Muscle of arm (tissue), 1 donor: ENCODE measurements at regions not wholly inside any gene's neighbourhood (a gene's known extent, or its start where the extent isn't known, plus 50 kb on each side); places are given as distances from the start of the nearest gene placed in this dataset.
"Not testable (repeated sequence)": the region's sequence is repeated elsewhere in the genome, so short reads cannot be mapped to it uniquely, and the experiment has no call there.

Experiments used
- DNase-seq: peaks from one replicate; pipeline ENCODE4 v3.0.0-alpha.2; 2013

- DNase-seq, result not testable (repeated sequence)
Measured at GRCh38 chr4:102210806-102211205, 134.5 kb downstream of the SLC39A8 start.

DNA sequence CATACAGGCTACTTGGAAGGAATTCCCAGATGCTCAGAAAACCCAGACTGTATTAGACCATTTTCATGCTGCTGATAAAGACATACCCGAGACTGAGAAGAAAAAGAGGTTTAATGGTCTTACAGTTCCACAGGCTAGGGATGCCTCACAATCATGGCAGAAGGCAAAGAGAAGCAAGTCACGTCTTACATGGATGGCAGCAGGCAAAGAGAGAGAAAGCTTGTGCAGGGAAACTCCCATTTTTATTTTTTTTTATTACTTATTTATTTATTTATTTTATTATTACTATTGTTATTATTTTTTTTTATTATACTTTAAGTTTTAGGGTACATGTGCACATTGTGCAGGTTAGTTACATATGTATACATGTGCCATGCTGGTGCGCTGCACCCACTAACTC, 140.6 kb downstream of the SLC39A8 start:
- DNase-seq, result not testable (repeated sequence)

DNA sequence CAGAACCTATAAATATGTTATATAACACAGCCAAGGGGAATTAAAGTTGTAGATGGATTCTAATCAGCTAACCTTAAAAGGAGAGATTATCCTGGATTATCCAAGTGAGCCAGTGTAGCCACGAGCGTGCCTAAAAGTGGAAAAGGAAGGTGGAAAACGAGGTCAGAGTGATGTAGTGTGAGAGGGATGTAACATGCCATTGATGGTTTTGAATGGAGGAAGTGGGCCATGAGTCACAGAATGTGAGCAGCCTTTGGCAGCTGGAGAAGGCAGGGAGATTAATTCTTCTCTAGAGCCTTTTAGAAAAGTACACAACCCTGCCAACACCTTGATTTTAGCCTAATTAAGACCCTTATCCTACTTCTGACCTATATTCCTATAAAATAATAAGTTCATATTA, 149.1 kb downstream of the SLC39A8 start:
- DNase-seq, result no peak

DNA sequence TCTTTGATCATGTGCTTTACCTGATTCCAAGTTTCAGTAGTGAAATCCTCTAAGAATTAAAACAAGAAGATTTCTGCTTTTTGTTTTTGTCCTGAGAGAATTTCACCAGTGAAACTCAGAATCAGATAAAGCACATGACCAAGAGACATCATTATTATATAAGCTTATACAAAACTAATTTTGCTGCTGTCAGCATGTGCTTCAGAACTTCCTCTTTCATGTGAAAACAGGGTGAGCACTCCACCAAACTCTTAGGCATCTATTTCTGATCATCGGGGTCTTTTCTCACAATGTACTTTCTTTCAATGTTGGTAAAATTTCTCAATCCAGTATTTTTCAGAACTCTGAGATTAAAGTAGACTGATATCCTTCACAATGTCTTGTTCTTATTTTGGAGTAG, 152.1 kb downstream of the SLC39A8 start:
- DNase-seq, result no peak

DNA sequence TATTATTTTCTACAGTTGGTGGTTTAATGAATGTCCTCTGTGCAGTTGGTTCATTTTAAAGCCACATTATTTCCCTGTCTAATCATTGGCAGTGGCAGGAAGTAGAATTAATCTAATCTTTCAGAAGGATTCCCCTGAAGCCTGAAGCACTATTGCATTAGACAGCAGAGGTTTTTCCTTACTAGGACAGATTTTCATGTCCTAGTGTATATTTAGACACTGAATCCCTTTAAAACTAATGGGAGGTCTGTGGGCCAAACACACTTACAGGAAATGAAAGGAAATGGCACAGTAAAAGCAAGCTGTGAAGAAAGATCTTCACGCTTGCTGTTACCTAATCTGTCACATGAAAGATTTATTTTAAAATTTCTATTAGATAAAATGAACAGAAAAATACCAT, 165.2 kb downstream of the SLC39A8 start:
- DNase-seq, result no peak

GRCh38 chr4:102174719-102175189, 170.5 kb downstream of the SLC39A8 start:
- DNase-seq, result no peak

DNA sequence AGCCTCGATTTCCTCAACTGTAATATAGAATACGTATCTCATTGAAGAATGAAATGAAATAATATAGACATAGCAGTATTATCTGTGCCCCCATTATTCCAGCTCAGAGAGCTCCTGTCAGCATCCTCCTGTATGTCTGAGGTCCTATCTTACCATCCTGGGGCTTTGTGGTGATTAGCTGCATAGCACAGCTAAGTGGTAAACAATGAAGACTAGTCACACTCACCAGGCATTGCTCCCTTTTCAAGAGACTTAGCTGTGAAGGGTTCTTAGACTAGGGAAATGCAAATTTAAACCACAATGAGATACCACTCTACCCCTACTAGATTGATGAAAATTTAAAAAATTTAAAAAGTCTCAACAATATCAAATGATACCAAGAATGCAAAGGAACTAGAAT, 172.9 kb downstream of the SLC39A8 start:
- no peak for DNase-seq

- DNase-seq, result no peak
Measured at GRCh38 chr4:102170910-102171309, 174.4 kb downstream of the SLC39A8 start.

DNA sequence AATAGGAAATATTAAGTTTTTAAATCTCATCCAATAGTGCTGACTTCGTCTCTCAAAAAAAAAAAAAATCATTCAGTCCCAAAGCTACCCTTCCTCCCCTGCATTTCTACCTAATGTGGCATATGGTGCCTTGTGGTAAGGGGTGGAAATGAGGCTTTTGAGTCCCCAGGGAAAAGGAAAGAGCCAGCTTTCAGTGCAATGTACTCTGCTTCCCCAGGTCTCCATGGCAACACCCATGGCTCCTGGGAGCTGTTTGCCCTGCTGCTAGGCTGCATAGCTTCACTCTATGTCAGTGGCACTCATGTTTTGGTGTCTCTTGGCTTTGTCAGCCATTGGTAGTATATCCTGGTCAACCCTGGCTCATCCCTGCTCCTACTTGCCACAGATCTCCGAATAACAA, 175.9 kb downstream of the SLC39A8 start:
- no peak for DNase-seq

GRCh38 chr4:102168580-102168979, 176.7 kb downstream of the SLC39A8 start:
- DNase-seq, result no peak

GRCh38 chr4:102165584-102165983, 179.7 kb downstream of the SLC39A8 start:
- no peak for DNase-seq

DNA sequence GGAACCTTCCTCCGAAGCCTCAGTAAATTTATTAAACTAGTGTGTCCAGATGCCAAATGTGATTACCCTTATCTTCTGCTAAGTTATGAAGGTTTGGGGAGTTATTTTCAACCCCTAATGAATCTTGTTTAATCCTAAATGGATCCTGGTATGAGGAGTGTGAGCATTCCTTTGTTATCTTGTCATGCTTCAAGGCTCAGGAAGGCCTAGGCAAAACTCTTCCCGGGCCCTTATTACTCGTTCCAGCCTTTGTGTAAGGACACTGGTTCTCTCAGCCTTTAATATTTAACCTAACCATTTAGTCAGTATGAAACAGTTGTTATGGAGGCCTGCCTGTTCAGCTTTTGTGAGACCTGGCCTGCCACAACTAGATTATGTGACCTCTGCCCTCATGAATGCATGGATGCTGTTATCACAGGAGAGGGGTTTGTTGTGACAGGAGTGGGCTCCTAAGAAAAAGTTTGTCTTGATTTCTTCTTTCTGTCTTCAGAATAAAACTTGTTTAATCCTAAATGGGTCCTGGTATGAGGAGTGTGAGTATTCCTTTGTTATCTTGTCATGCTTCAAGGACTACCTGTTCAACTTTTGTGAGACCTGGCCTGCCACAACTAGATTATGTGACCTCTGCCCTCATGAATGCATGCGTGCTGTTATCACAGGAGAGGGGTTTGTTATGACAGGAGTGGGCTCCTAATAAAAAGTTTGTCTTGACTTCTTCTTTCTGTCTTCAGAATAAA, 181.7 kb downstream of the SLC39A8 start:
- no peak for DNase-seq

DNA sequence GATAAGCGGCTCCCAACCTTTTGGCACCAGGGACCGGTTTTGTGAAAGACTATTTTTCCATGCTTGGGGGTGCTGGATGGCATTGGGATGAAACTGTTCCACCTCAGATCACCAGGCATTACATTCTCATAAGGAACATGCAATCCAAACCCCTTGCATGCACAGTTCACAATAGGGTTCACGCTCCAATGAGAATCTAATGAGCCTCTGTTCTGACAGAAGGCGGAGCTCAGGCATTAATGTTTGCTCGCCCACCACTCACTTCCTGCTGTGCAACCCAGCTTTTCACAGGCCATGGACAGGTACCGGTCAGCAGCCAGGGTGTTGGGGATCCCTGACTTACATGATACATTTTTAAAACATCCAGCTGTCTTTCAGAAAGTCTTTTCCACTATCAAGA, 187.3 kb downstream of the SLC39A8 start:
- DNase-seq, result no peak

DNA sequence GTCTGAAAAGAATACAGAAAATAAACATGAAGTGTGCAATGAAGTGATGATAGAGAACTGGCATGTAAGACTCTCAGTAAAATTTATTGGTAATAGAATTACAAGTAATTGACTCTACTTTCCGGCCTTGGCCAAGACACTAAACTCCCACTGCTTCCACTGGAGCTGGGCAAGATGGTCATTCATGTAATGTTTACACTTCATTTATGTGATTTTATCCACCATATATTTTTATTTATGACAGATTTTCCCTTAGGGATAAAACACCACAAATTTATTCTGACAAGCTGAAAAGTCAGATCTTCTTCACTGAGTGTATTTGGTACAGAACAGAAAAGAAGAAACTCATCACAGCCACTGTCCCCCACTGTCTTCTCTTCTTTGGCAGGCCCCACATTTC, 191.9 kb downstream of the SLC39A8 start:
- peak; percentile 43 for DNase-seq

DNA sequence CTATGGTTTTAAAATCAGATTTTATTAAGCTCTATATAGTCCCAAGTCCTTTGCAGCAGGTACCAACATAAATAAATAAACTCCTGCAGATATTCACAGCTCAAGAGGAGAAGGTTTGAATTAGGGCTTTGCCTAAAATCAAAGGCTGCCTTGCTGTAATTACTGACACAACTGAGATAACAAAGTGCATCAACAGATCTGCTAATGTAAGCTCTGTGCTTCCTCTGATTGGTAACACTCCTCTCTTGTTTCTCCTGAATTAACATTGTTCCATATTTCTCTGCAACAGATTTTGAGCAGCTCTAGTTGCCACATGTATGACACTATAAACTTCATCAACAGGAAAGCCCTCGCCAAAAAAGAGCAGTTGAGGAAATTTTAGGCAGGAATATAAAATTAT, 193.6 kb downstream of the SLC39A8 start:
- no peak for DNase-seq

GRCh38 chr4:102143433-102143832, 201.8 kb downstream of the SLC39A8 start:
- no peak for DNase-seq

DNA sequence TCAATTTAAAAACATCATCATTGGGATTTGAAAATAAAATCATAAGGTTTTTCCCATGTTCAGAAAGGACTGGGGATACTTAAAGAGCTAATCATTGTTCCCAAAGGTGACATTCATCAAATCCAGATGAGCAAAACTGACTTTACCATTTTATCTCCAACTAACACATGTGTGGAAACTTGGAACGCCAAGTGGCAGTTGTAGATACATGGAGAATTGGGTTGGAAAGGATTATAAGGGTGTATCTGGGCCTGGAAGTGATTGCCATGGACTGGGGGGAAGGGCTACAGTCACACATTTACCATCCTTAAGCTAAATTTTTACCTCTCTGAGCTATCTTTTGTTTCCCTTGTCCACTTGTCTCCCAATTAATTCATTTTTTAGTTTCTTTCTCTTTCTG, 203.4 kb downstream of the SLC39A8 start:
- peak; percentile 49 for DNase-seq

- no peak for DNase-seq
Measured at GRCh38 chr4:102139932-102140331, 205.3 kb downstream of the SLC39A8 start.

- DNase-seq, result no peak
Measured at GRCh38 chr4:102139132-102139573, 206.1 kb downstream of the SLC39A8 start.

DNA sequence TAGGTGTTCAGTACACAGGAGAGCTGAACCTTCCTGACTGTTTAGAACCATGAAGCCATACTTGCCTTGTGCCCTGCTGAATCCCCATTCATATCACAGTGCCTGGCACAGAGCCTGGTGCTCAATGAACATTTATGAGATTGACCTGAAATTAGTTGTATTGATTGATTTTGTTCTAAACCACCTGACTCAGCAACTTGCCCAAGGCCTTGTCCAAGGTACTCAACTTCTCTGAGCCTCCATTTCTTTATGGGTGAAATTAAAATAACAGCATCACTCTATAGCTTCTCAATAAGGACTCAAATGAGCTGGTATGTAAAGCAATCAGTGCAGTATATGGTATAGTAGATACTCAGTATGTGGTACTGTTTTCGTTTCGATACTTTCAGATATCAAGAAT, 208.1 kb downstream of the SLC39A8 start:
- DNase-seq, result no peak

DNA sequence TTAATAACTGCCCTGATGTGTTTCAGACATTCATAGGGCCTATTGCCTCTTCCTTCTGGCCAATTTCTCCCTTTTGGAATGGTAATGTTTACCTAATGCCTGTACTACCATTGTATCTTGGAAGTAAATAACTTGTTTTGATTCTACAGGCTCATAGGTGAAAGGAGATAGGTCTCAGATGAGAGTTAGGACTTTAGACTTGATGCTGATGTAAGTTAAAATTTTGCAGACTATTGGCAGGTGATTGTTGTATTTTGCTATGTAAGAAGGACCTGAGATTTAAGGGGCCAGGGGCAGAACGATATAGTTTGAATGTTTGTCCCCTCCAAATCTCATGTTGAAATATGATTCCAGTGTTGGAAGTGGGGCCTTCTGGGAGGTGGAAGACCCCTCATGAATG, 215.5 kb downstream of the SLC39A8 start:
- no peak for DNase-seq
